ENCODE measurements at regions not wholly inside any gene's neighbourhood (a gene's known extent, or its start where the extent isn't known, plus 50 kb on each side); places are given as distances from the start of the nearest gene placed in this dataset.

DNA sequence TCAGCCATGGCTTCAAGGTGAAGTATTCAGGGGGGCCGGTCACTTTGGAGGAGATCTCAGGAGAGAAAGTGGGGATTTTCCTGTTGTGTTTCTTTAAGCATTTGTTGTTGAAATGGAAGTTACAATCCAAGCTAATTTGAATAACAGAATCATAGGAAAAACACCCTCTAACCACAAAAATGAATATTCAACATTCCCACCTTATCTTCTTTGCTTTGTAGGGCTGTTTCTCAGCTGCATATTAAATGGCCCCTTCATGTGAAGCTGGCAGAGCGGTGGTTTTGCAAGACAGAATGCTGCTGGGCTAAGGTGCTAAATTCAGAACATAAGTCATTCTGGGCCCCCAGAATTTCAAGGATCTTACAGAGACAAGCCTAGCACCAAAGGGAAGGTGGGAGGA, 279.0 kb downstream of the RRAGC start:
- no peaks in the 10 kb centered on the region for H3K27me3 ChIP-seq (ENCODE audit: insufficient read depth, low read length)
- no peaks in the 10 kb centered on the region for H4K20me1 ChIP-seq (ENCODE audit: insufficient read depth)
- TF ChIP-seq, protein P1, sequence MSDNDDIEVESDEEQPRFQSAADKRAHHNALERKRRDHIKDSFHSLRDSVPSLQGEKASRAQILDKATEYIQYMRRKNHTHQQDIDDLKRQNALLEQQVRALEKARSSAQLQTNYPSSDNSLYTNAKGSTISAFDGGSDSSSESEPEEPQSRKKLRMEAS (IDR thresholded peaks at IDR 0.05), result no peak
- TF ChIP-seq, protein P2, sequence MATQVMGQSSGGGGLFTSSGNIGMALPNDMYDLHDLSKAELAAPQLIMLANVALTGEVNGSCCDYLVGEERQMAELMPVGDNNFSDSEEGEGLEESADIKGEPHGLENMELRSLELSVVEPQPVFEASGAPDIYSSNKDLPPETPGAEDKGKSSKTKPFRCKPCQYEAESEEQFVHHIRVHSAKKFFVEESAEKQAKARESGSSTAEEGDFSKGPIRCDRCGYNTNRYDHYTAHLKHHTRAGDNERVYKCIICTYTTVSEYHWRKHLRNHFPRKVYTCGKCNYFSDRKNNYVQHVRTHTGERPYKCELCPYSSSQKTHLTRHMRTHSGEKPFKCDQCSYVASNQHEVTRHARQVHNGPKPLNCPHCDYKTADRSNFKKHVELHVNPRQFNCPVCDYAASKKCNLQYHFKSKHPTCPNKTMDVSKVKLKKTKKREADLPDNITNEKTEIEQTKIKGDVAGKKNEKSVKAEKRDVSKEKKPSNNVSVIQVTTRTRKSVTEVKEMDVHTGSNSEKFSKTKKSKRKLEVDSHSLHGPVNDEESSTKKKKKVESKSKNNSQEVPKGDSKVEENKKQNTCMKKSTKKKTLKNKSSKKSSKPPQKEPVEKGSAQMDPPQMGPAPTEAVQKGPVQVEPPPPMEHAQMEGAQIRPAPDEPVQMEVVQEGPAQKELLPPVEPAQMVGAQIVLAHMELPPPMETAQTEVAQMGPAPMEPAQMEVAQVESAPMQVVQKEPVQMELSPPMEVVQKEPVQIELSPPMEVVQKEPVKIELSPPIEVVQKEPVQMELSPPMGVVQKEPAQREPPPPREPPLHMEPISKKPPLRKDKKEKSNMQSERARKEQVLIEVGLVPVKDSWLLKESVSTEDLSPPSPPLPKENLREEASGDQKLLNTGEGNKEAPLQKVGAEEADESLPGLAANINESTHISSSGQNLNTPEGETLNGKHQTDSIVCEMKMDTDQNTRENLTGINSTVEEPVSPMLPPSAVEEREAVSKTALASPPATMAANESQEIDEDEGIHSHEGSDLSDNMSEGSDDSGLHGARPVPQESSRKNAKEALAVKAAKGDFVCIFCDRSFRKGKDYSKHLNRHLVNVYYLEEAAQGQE (IDR thresholded peaks at IDR 0.05; ENCODE audit: low read depth), result no peak
- TF ChIP-seq JUND (IDR thresholded peaks at IDR 0.05), result no peak
- TF ChIP-seq RAD21 (IDR thresholded peaks at IDR 0.05; ENCODE audit: low read depth), result no peak
- no peak for TF ChIP-seq POLR2A (IDR thresholded peaks at IDR 0.05; ENCODE audit: borderline replicate concordance, extremely low read depth, insufficient read depth, insufficient read length)
- TF ChIP-seq ZNF274 (IDR thresholded peaks at IDR 0.05; ENCODE audit: low read depth, low read length), result no peak
- TF ChIP-seq, protein P3, sequence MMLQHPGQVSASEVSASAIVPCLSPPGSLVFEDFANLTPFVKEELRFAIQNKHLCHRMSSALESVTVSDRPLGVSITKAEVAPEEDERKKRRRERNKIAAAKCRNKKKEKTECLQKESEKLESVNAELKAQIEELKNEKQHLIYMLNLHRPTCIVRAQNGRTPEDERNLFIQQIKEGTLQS (IDR thresholded peaks at IDR 0.05), result no peak
- TF ChIP-seq EGR1 (IDR thresholded peaks at IDR 0.05; ENCODE audit: low read depth), result no peak
- TF ChIP-seq ZFX (IDR thresholded peaks at IDR 0.05), result no peak
- no peak for TF ChIP-seq ELF1 (IDR thresholded peaks at IDR 0.05; ENCODE audit: borderline replicate concordance, low read depth)
- TF ChIP-seq, protein P4, sequence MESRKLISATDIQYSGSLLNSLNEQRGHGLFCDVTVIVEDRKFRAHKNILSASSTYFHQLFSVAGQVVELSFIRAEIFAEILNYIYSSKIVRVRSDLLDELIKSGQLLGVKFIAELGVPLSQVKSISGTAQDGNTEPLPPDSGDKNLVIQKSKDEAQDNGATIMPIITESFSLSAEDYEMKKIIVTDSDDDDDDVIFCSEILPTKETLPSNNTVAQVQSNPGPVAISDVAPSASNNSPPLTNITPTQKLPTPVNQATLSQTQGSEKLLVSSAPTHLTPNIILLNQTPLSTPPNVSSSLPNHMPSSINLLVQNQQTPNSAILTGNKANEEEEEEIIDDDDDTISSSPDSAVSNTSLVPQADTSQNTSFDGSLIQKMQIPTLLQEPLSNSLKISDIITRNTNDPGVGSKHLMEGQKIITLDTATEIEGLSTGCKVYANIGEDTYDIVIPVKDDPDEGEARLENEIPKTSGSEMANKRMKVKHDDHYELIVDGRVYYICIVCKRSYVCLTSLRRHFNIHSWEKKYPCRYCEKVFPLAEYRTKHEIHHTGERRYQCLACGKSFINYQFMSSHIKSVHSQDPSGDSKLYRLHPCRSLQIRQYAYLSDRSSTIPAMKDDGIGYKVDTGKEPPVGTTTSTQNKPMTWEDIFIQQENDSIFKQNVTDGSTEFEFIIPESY (IDR thresholded peaks at IDR 0.05; ENCODE audit: extremely low read depth, insufficient replicate concordance, low read length), result no peak
- H3K27ac ChIP-seq (ENCODE audit: low read depth, low read length), result no peak overlapping the region
- no peaks in the 10 kb centered on the region for H3K36me3 ChIP-seq (ENCODE audit: control insufficient read depth in 1 of 2, insufficient read depth in 2 of 2, low read length in 2 of 2)
- no peak overlapping the region for H3K4me3 ChIP-seq (replicated peaks in 1 of 2; ENCODE audit: low read depth in 1 of 2, low read length in 2 of 2)
- no TSS peak for BruUV-seq (replicated peaks)
- H3K4me2 ChIP-seq (ENCODE audit: low read length), result no peak overlapping the region
- no peak overlapping the region for H3K9ac ChIP-seq (ENCODE audit: low read length)
- ChIA-PET CTCF (no interaction called here), RAD21 (ENCODE audit: low non-redundant PET in 1 of 2, low total read pairs in 2 of 2, uncharacterized antibody in 2 of 2, unreplicated experiment in 2 of 2) (no interaction called here), POLR2A (no interaction called here)
- intact Hi-C loops (cut with micrococcal nuclease), result no loop called here
- no peaks in the 10 kb centered on the region for H3K79me2 ChIP-seq (ENCODE audit: insufficient read depth, low read length)
- H3K4me1 ChIP-seq (ENCODE audit: control insufficient read depth in 1 of 2, insufficient read depth in 2 of 2, low read length in 2 of 2), result no peaks in the 10 kb centered on the region
- no peak for DNase-seq (ENCODE audit: low read depth, low spot score)
- no peaks in the 10 kb centered on the region for H3K9me3 ChIP-seq (ENCODE audit: control insufficient read depth in 1 of 2, insufficient read depth in 1 of 2, low read depth in 1 of 2, low read length in 2 of 2)
- ATAC-seq, result no peak
- no peak overlapping the region for H2AFZ ChIP-seq (ENCODE audit: low read depth, low read length, poor library complexity, severe bottlenecking)
- no peaks in the 10 kb centered on the region for H3K9me2 ChIP-seq (ENCODE audit: insufficient read depth)
